D721Med (cell line): ENCODE measurements at regions not wholly inside any gene's neighbourhood (a gene's known extent, or its start where the extent isn't known, plus 50 kb on each side); places are given as distances from the start of the nearest gene placed in this dataset.

ENCODE experiments used
- DNase-seq: peaks from one replicate; pipeline ENCODE4 v3.0.0; 2011; ENCODE audit warnings: low spot score; ENCODE audit not compliant: insufficient read length
- FAIRE-seq: peaks from 2 replicates; lab custom pipeline; 2011; peaks lifted over from hg19 to GRCh38; lab: Jason Lieb, UNC
- CTCF ChIP-seq: IDR thresholded peaks from 2 replicates; pipeline ENCODE4 v1.5.1; 2012; ENCODE audit warnings: mild to moderate bottlenecking, control low read depth; ENCODE audit not compliant: insufficient read depth; ENCODE audit errors: missing control alignments

- DNase-seq (no peak), FAIRE-seq (no peak)
- no peak for TF ChIP-seq CTCF
Observed at GRCh38 chr16:80407265-80407987, 133.4 kb upstream of the DYNLRB2 start.

GRCh38 chr16:80404847-80405246 lies 135.9 kb upstream of the DYNLRB2 start:
- no peak for DNase-seq
- no peak for TF ChIP-seq CTCF
- FAIRE-seq, result no peak

GRCh38 chr16:80403894-80404293 lies 136.9 kb upstream of the DYNLRB2 start:
- FAIRE-seq, result no peak
- DNase-seq, result no peak
- no peak for TF ChIP-seq CTCF

GRCh38 chr16:80390871-80391489 lies 149.8 kb upstream of the DYNLRB2 start:
- no peak for TF ChIP-seq CTCF
- FAIRE-seq (no peak), DNase-seq (no peak)

GRCh38 chr16:80390046-80390445 lies 150.7 kb upstream of the DYNLRB2 start:
- DNase-seq (no peak), FAIRE-seq (no peak)
- no peak for TF ChIP-seq CTCF

GRCh38 chr16:80389338-80389737 lies 151.5 kb upstream of the DYNLRB2 start:
- no peak for FAIRE-seq
- TF ChIP-seq CTCF, result no peak
- DNase-seq, result no peak

- FAIRE-seq (no peak), DNase-seq (no peak)
- TF ChIP-seq CTCF, result no peak
Observed at GRCh38 chr16:80387318-80387921, 153.4 kb upstream of the DYNLRB2 start.
